ENCODE measurements at regions not wholly inside any gene's neighbourhood (a gene's known extent, or its start where the extent isn't known, plus 50 kb on each side); places are given as distances from the start of the nearest gene placed in this dataset.

DNA sequence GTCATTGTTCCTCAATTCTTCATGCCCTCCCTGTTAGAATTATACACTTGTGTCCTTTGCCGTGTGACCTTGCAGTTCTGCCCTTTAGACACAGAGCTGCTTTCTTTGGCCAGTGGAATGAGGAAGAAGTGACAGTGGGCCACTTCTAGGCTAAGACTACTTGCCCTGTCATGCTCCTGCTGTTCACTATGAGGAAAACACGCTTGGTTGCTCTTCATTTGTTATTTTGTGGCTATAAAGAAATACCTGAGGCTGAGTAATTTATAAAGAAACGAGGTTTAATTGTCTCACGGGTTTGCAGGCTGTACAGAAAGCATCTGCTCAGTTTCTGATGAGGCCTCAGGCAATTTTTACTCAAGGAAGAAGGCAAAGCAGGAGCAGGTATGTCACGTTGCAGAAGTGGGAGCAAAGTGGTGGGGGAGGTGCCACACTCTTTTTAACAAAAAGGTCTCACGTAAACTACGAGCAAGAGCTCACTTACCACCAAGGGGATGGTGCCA, 279.1 kb upstream of the DMAC1 start:
- no peak for DNase-seq

DNA sequence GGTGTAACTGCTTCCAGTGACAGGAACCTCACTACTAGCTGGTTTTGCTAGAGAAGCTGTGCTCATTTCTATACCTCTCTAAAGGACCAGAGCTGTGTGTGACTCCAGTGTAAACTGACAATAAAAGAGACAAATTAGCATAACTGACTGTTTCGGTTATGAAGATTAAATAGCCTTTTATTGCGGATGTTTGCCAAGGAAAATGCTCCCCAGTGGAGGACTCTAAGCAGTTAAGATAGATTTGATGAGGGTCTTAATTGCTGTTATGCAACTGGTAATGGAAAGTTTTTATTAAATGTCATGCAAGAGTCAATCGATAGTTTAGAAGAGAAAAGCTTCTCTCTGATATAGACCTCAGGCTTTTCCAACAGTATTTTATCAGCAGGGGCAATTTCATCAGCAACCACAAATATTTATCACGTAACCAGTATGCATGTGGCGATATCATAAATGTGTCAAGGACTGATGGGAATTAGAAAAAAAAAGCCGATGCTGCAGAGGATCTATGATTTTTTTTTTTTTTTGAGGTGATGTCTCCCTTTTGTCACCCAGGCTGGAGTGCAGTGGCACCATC, 275.2 kb upstream of the DMAC1 start:
- DNase-seq: peak; percentile 65

DNA sequence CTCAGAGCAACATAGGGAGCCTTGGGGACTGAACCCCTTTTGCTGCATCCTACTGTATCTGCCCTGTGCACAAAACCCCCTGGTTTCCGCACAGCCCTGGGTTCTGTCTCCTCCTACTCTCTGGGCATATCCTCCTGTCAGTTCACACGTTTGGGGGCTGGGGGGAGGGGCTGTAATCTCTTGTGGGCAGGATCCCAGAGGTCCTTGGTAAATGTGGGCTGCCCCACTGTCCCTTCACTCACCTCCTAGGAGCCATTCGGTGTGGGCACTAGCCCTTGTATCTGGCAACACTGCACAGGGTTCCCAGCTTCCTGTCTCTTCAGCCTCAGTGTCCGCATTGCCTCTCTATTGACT, 271.8 kb upstream of the DMAC1 start:
- DNase-seq: no peak

DNA sequence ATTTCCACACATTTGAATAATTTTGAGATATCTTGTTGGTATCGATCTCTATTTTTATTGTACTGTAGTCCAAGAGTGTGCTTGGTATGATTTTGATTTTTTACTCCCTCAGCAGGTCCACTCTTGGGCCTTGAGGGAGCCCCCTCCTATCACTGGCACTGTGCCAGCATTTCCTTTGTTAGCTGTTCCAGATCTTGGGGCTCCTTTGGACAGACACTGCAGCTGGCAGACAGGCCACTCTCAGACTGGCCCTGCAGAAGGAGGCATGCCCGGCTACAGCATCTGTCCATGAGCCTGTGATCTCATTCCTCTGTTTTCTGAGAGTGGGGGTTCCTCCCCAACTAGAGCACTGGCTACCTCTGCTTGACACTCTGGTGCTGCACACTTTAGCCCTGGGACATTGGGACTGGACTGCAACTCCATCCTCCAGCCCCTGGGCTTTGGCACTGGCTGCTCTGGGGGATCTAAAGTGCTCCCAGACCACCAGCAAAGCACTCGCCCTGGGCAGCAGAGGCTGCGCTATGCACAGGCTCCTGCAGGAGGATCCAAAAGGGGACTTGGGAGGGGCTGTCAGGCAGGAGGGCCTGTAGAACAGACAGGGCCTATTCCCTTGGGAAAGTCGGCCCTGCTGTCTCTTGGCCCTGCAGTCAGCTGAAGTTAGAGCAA, 271.3 kb upstream of the DMAC1 start:
- no peak for DNase-seq

DNA sequence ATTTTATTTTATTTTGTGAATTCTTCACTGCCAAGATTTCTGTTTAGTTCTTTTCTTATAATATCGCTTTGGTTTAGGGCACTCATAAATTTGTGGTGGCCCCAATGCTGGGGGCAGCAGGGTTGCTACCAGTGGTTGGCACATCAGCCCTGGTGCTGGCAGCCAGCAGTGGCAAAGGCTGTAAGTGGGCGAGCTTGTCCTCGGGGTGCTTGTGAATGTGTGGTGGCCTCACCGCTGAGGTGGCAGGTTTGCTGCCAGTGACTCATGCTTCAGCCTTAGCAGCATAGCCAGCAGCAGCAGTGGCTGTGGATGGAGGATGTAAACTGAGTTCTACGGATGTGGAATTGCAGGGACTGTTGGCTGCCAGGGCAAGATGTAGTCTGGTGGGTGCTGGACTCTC, 262.9 kb upstream of the DMAC1 start:
- no peak for DNase-seq

DNA sequence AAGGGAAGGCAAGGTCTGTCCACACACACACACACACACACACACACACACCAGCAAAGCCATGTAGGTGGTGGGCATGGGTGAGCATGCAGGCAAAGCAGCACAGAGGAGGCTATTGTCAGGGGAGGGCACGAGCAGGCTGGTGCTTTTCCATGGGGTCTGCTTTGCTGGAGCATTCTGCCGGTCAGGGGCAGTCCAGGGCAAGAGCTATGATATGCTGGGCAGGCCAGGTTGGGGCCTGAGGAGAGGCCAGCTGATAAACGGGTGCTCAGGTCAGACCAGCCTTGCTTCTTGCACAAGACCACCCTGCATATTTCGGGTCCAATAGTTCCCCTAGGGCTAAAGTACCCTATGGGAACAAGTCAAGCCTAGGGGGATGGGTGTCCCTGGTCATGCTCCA, 253.9 kb upstream of the DMAC1 start:
- no peak for DNase-seq

DNA sequence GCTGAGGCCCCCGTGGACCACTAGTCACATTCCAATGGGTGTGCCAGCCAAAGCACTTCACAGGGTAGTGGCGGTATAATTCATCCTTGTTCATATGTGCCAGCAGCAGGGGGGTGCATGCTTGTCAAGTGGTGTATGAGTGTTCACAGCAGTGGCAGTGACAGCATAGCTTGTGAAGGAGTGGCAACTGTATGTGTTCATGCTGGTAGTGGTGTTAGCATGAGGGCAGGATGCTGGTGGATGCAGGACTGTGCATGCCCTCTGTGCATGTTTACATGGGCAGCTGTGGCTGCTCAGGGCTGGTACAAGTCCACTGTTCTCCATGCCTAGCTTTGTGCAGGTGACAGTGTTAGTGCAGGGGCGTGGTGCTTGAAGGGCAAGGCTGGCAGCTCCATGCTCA, 253.4 kb upstream of the DMAC1 start:
- DNase-seq: no peak

DNA sequence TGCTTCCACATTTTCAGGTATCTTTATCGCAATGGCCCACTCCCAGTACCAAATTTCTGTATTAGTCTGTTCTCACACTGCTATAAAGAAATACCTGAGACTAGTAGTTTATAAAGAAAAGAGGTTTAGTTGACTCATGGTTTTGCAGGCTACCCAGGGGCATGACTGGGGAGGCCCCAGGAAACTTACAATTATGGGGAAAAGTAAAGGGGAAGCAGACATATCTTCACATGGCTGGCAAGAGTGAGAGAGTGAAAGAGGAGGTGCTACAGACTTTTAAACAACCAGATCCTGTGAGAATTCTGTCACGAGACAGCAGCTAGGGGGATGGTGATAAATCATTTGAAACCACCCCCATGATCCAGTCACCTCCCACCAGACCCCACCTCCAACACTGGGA, 238.2 kb upstream of the DMAC1 start:
- no peak for DNase-seq

DNA sequence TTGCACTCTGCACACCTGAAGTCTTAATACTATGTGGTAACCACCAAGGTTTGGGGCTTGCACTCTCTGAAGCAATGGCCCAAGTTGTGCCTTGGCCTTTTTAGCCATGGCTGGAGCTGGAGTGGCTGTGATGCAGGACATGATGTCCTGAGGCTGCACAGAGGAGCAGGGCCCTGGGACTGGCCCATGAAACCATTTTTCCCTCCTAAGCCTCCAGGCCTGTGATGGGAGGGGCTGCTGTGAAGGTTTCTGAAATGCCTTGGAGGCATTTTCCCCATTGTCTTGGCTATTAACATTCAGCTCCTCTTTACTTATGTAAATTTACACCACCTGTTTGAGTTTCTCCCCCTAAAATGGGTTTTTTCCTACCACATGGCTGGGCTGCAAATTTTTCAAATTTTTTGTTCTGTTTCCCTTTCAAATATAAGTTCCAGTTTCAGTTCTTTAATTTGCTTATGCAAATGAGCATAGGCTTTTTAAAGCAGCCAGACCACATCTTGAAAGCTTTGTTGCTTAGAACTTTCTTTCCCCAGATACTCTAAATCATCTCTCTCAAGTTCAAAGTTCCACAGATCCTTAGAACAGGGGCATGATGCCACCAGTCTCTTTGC, 237.4 kb upstream of the DMAC1 start:
- no peak for DNase-seq

DNA sequence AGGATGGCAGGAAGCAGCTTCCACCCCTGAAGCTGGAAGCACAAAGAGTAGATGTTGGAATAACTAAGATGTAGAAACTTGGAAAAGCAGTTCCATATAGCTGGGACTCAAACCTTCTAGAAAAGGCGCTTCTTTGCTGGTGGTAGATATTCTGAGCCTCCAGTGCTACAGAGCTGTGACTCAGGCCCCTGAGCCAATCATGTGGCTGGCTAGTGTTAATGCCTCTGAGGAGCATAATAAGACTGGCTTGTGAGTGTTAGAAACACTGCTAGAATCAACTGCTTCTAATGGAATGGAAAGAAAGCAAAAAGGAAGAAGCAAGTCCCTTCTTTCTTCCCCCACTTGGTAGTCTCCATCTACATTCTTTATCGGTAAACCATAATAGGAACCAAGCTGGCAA, 234.2 kb upstream of the DMAC1 start:
- no peak for DNase-seq

DNA sequence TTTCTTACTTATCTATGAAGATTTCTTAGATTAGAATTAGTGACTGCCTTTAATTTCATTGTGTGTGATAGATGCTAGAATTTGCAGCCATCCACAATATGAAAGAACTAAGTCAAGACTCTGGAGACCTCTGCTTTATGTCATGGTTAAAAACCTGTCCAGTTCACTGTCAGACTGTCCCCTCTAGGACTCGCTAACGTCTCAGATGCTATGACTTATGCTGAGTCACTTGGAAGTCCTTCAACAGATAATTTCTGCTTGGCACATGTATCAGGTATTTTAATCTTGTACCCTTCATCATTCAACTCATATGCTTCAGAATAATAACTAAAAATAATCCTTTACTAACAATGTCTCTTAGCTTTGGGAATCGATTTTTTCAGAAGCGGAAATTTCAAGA, 230.5 kb upstream of the DMAC1 start:
- no peak for DNase-seq

DNA sequence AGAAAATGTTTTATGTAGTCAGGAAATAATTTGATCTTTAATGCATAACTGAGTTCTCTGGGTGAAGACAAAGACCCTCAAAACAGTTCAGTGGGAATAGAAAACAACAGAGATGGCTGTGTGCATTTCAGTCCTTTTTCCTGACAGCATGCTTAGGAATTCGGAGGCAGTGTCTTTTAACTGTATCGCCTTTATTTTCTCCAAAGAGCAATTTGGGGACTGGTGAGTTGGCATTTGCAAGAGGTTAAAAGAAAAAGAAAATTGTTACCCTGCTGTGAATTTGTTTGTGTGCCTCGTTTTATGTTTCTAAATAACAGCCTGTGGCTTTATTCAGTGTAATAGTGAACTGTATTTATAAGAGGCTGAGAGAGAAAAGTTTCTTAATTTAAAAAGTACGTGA, 227.8 kb upstream of the DMAC1 start:
- DNase-seq: no peak

DNA sequence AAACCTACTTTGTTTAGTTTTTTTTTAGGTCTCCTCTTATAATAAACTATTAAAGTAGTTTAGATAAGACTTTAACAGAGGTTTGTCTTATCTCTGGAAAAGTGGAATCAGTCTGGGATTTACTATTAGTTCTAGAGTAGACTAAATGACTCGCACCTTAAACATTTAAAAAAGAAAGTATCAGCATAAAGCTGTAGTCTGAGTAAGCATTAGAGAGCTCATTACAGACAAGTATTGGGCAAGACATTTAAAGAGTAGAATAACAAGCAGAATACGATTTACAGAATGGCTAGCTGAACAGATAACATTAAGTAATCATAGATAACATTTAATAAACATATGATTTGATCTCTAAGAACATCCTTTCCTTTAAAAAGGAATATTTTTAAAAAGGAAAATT, 226.0 kb upstream of the DMAC1 start:
- no peak for DNase-seq

DNA sequence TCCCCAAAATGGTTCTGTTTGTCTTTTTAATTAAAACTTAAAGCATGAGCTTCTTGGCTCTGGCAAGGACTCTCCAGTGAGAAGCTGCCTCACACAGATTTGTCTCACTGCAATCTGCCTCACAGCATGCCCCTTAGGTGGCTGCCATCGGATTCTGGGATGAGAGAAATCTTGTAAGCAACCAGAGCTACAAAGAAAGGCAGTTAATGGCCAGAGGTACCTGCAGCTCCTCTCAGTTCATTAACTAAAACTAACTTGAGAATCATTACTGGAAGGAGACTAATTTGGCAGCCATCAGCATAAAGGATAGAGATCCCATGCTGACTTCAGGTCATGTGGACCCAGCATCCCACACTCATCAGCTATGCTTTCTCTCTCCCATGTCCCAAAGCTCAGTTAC, 220.6 kb upstream of the DMAC1 start:
- DNase-seq: no peak

DNA sequence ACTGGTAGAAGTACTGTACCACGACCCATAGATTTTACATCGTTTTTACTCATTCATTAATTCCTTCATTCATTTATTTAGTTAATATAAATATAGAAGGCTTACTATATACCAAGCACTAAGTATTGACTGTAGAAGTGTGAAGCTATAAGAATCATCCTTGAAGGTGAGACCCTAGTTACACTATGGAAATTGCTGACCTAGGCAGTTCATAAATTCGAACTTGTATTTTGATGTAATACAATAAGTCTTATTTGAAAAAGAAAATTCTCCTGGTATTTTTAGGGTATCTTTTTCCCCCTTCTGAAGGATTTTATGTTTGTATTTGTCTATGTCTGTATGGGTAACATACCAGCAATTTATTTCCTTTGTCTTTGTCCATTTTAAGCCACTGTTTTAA, 220.1 kb upstream of the DMAC1 start:
- DNase-seq: no peak

DNA sequence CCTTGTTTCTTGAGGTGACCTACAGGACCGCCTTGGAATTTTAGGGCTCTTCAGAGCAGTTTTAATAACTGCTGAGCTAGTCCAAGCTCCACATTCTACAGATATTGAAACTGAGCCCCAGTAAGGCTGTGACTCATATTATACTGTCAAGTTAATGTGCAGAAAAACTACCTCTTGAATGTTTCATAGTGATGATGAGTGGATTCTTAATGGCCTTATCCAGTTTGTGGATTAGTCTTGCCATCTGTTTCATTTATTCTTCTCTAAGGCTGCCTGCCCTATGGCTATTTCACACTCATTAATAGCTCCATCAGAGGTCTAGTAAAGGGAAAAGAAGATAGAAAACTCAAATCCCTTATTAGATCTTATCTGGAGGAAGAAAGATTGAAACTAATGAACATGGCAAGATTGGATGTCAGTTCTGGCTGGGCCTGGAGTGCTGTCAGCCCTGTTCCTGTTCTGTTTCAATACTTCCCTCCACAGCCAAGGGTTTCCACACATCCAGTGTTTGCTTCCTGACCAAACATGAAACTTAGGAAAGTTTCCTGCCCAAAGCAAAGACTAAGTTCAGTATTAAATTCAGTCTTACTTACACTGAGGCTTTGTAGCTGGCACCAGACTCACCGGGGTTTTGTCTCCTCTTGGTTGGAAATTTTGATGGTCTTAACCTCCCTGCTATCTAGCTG, 215.6 kb upstream of the DMAC1 start:
- DNase-seq: no peak

DNA sequence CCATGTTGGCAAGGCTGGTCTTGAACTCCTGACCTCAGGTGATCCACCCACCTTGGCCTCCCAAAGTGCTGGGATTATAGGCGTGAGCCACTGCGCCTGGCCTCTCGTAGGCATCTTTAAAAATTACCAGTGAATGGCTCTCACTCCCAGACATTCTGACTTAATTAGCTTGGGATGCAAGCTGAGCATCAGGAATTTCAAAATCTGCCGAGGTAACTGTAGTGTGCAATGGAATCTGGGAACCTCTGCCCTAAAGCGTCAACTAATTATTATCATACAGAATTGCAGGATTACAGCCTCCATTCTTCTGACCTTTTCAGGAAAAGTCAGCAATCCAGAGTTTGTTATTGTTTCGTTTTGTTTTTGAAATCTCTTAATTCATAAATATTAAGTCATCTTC, 213.4 kb upstream of the DMAC1 start:
- DNase-seq: no peak

DNA sequence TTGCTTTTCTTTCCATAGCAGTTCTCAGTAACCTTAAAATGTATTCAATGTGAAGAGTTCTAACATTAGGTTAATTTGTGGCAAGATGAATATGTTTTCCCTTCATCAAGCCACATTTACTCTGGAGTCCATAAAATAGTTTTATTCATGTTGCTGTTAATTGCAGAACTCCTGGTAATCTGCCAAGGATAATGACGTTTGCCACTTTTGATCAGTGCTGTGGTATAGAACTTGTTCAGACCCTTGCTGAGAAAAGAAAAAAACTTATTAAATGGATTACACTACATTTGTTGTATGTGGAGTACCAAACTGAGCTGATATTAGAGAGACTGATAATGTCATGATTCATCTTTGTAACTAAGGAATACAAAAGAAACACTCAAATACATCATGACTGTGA, 212.4 kb upstream of the DMAC1 start:
- peak; percentile 96 for DNase-seq

DNA sequence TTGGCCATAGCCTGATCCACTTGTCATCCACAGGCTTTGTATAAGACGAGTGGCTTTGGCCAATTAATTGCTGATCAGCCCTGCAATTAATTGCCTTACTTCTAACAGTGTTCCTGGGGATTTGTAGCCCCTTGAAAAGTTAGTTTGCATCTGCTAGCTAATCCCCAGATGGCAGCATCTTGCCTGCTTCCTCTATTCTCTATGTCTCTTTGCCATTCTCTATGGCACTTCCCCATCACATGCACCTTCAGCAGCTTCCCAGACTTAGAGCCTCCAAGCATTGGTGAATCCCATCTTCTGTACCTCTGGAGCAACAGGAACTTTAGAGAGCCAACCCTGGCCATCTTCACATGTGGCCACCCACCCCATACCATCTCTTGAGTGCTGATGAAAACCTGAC, 197.0 kb upstream of the DMAC1 start:
- no peak for DNase-seq

DNA sequence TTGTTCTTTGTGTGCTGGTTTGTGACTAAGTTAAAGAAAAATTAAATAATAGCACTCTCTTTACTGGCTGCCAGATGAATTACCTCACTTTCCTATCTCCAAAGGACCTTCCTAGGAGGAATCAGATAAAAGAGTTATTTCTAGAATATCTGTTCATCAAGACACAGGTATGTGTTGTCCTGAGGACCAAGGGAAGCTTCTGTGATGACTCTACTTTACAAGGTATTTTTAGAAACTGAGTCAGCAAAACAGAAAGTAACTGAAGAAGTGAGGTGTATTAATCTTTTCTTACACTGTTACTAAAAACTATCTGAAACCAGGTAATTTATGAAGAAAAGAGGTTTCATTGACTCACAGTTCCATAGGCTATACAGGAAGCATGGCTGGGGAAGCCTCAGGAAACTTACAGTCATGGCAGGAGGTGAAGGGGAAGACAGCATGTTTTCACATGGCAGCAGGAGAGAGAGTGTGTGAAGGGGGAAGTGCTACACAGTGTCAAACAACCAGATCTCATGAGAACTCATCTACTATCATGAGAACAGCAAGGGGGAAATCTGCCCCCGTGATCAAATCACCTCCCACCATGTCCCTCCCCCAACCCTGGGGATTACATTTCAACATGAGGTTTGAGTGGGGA, 189.2 kb upstream of the DMAC1 start:
- no peak for DNase-seq

DNA sequence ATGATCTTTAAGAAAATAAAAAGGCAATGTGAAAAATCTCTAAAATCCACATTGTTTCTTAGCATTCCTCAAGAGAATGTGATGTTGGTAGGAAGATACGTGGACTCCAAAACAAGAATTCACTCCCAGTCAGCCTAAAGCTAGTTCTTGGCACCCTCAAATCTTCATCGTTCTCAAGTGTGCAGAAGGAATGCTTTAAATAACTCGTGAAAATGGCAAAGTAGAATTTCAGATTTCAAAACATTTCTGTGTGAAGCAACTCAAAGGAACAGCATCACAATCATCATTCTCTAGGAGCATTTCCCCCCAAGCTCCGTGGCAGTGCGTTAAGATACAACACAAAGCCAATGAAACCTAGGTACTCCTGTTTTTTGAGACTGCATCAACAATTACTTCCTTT, 185.1 kb upstream of the DMAC1 start:
- DNase-seq: no peak

DNA sequence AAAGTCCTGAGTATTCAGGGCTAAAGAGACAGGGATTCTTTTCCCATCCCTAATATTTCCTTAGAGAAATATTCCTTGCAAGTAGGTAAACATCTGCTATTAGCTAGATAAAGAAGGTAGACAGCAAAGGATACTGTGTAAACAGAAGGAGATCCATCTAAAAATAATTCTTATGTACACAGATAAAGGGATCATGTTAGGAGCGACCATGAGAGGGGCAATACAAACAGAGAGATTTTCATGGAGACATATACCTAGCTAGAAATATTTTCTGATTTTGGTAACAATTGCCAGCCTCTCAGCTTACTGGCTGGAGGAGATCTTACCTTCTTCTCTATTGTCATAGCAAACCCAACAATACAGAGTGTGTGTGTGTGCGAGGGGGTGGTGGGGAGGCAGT, 184.6 kb upstream of the DMAC1 start:
- no peak for DNase-seq

DNA sequence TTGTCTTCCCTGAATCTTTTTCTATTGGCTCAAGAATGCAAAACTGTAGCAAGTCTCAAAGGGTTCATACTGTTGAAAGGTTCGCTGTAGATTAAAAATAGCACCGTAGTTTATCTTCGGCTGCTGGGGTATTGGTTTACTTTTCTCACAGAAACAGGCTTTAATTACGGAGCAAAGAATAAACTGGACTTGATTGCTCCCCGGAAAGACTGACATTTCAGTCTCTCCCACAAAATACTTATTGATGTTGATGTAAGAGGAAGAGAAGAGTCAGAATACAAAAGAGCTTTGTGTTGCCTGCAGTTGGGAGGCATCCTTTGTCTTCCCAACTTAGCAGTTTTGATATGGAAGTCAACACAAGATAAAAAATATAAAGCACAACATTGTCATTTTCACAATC, 183.9 kb upstream of the DMAC1 start:
- DNase-seq: peak; percentile 11

DNA sequence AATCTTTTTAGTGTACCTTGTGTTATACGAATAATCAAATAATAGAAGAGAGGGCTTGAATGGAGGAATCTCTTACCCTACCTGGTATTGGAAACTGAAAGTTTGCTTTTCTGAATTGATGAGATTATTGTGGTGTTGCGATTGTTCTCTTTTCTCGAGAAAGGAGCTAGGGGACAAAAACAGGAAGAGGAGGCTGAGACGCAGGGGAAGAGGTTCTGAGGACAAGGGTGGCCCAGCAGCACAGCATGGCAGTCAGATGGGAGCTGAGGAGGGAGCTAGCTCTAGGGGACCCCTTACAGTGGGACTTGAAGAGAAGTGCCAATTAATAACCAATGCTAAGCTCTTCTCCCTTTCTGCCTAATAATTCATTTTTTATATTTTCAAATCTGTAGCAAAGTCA, 183.3 kb upstream of the DMAC1 start:
- no peak for DNase-seq
